Fibroblast of the aortic adventitia (primary cell): ENCODE measurements at regions not wholly inside any gene's neighbourhood (a gene's known extent, or its start where the extent isn't known, plus 50 kb on each side); places are given as distances from the start of the nearest gene placed in this dataset.

ENCODE experiments used
- DNase-seq: peaks from one replicate; pipeline ENCODE4 v3.0.0-alpha.2; 2010; ENCODE audit warnings: low read depth
- H3K4me3 ChIP-seq: 2 replicates; pipeline ENCODE4 v1.5.1; 2011; ENCODE audit warnings: low read depth, mild to moderate bottlenecking, control low read depth, low read length, moderate library complexity
- TF ChIP-seq, protein P1 (sequence below): IDR thresholded peaks from 2 replicates; pipeline ENCODE4 v1.5.1; 2011; ENCODE audit warnings: mild to moderate bottlenecking, low read length, control low read depth, inconsistent platforms; ENCODE audit not compliant: insufficient read depth

DNA sequence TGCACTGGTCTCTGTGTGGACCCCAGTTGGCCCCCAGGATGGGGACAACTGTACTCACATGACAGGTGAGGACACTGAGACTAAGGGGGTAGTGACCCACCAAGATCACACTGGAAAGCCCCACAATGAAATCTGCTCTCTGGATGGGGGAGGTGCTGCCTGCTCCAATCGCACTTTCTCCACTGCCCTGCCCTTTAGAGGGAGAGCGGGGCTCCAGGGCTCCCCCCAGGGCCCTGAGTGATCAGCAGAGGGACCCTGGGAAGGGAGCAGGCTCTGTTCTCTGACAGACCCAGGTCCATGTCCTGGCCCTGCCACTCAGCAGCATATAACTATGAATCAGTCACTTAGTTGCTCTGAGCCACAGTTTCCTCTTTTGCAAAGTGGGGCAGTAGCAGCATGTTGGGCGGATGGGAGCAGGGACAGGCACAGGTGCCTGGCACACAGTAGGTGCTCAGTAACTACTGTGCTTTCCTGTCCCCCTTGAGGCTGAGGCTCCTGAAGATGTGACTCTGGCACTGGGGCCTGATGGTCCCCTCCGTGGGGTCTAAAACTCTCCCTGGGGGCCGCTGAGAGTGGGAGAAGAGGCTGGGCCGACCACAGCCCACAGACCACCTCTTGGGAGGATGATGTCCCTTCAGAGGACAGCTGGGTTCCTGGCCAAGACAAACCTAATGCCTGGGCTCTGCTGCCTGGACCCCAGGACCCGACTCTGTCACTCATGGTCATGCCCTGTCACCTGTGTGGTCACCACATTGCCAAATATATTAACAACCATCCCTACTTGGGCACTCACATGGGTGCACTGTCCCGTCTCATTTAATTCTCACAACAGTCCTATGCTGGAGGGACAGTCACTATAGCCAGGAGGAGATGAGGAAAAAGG, 222.7 kb downstream of the PTPRU start:
- TF ChIP-seq, protein P1, sequence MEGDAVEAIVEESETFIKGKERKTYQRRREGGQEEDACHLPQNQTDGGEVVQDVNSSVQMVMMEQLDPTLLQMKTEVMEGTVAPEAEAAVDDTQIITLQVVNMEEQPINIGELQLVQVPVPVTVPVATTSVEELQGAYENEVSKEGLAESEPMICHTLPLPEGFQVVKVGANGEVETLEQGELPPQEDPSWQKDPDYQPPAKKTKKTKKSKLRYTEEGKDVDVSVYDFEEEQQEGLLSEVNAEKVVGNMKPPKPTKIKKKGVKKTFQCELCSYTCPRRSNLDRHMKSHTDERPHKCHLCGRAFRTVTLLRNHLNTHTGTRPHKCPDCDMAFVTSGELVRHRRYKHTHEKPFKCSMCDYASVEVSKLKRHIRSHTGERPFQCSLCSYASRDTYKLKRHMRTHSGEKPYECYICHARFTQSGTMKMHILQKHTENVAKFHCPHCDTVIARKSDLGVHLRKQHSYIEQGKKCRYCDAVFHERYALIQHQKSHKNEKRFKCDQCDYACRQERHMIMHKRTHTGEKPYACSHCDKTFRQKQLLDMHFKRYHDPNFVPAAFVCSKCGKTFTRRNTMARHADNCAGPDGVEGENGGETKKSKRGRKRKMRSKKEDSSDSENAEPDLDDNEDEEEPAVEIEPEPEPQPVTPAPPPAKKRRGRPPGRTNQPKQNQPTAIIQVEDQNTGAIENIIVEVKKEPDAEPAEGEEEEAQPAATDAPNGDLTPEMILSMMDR: no peak
- DNase-seq: no peak
- no peak overlapping the region for H3K4me3 ChIP-seq

DNA sequence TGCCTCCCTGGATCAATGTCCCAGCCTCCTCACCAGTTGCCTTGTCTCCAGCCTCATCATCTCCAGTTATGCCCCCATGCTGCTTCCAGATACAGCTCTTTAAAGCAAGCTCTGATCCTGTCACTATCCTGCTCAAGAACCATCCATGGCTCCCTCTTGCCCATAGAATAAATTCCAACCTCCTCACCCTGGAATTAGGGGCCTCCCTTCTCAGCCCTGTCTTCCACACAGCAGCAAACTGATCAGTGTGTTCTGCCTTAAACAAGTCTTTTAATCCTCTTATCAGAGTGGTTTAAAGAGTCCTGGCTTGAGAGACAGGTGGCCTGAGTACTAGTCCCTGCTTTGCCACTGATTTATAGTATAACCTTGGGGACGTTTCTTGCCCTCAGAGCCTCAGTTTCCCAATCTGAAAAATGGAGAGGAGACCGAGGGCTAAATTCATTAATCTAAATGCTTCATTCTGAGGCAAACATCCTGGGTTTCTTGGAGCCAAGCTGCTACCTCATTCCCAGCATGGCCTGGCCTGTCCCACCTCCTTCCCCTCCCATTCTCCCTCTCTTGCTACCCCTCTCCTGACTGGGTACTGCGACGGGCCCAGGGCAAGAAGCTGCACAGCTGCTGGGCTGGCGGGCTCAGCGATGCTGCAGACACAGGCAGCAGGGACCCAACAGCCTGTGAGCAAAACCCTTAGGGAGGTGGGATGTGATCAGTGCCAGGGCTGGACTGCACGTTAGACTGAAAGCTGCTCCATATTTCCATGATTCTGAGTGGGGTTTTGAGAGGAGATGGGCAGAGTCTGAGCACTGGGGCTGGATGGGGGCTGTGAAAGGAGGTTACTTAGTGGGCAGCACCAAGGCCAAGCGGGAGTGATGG, 221.4 kb downstream of the PTPRU start:
- no peak for DNase-seq
- TF ChIP-seq, protein P1: no peak

DNA sequence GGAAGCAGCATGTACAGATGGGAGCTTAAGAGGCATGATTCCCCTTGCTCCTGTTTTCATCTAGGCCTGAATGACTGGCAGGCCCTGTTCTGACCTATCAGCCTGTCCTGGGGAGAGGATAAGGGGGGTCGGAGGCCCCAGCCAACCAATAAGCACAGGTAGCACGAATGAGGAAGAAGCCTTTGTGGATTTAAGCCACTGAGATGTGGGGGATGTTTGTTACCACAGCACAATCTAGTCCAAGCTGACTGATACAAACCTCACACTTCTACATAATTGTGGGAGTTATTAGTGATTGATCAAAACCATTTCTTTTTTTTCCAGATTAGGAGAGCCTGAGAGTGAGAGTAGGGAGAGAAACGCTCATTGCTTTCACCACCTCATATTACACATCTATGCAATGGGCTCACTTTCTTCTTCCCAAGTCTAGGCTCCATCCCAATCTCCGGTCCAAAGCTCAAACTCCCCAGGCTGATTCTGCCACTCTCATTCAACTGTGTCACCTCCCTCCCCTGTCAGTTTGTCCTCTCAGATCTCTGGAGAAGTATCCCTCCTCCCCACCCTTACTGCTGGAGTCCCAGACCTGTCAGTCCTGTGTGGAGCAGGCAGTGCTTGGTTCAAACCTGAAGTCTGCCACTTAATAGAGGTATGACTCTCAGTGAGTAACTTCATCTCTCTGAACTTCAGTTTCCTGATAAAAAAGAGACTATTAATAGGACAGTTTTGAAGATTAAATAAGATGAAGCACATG, 220.5 kb downstream of the PTPRU start:
- TF ChIP-seq, protein P1: no peak
- H3K4me3 ChIP-seq: no peak overlapping the region
- DNase-seq: no peak

More for the DNA sequence above, 221.4 kb downstream of the PTPRU start:
- H3K4me3 ChIP-seq: no peak overlapping the region

DNA sequence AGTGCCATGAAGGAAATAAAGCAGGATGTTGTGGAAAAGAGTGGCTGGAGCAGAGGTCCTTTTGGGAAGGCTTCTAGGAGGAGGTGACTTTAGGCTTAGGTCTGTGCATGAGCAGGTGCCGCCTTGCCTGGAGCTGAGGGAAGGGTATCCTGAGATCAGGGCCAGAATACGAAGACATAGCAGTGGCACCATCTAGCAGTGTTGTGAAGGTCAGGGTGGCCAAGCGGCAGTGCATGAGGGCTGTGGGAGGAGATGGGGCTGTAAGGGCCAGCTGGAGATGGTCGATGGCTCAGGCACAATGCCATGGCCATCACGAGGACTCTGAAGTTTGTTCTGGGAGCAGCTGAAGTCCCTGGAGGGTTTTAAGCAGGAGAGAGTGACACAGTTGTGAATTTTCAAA, 219.5 kb downstream of the PTPRU start:
- no peak for DNase-seq
- H3K4me3 ChIP-seq: no peak overlapping the region
- TF ChIP-seq, protein P1: no peak

DNA sequence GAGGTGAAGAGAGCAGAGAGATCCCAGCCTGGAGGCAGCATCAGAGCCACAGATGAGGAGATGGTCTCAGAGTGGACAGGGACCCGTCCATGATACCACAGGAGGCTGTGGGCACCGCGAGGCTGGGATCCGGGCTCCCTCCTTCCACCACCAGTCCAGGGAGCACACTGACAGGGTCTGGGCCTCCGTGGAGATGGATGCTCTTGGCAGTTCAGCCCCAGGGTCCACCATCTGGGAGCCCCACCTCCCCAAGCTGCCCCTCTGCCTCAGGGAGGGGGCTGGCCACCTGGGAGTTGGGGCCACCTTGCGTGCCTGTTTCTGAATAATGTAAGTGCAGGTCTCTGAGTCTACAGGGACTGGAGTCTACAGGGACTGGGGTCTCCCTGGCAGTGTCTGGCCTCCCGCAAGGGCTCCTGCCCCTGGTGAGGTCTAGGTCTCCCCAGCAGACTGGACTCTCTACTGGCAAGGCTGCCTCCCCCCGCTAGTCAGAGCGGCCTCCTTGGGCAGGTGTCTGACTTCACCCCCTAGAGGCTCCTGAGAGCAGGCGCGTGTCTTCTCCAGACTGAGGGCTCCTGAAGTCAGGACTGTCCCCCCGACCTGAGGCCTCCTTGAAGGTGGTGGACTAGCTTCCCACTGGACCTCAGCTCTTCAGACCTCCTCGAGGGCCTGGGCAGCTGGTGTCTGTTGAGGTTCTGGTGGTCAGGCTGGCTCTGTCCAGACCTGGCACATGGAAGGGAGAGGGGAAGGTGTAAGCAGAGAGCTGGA, 218.5 kb downstream of the PTPRU start:
- no peak overlapping the region for H3K4me3 ChIP-seq
- TF ChIP-seq, protein P1: no peak
- no peak for DNase-seq
